ENCODE measurements at regions not wholly inside any gene's neighbourhood (a gene's known extent, or its start where the extent isn't known, plus 50 kb on each side); places are given as distances from the start of the nearest gene placed in this dataset.

DNA sequence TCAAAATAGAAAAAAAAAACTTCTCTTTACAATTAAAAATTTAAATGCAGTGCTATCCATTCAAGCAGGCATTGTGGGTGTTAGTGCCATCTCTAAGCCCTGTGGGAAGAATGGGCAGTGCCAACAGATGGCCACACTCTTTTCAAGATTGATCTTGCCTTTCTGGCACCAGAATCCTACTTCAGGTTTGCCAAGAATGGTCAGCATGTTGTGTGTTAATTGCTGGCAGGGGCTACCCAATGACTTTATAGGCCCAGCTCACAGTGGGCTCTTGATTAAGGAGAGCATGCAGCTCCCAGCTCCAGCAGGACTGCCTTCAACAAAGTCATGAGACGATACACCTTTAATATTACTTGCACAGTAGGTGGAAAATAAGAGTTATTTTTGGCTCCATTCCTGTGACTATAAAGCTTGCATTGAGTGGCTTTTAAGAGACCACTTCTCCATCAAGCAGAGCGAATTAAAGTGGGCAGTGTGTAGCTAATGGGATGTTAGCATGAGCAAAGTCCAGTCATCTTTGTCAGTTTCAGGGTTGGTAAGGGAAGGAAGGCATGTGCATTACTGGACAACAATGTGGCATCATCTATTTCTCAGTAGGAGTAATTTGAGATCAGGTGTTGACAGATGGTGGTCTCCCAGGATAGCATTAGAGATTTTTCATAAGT lies 476.8 kb downstream of the C3orf38 start:
- ATAC-seq (no peak), DNase-seq (no peak)
- no peak overlapping the region for H3K27ac Mint-ChIP-seq
- H3K27me3 Mint-ChIP-seq: no peaks in the 10 kb centered on the region
- no peak overlapping the region for H3K4me3 Mint-ChIP-seq
- H3K4me1 Mint-ChIP-seq: no peaks in the 10 kb centered on the region
- no peaks in the 10 kb centered on the region for H3K9me3 ChIP-seq (ENCODE audit: control insufficient read depth, low read length, poor library complexity, severe bottlenecking)
- H3K36me3 Mint-ChIP-seq (ENCODE audit: low read depth): no peaks in the 10 kb centered on the region

DNA sequence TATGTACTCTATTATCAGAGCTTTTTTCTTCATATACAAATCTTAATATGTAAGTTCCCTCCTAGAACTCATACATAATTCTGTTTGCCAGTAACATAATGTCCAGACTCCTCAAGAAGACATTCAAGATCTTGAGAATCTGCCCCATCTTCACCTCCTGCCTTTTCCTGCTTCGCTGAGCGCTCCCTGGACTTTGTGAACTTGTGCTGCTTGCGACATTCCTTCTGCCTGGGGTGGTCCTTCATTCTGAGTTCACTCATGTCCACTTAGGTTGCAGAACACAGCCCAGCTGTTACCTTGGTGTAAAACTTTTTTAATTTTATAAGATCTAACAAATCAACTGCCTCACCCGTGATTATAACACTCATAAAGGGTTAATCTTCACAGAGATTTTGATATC lies 478.5 kb upstream of the EPHA3 start:
- ATAC-seq (no peak), DNase-seq (no peak)
- Mint-ChIP-seq H3K27ac (no peak overlapping the region), H3K4me1 (no peaks in the 10 kb centered on the region), H3K27me3 (no peaks in the 10 kb centered on the region), H3K4me3 (no peak overlapping the region), H3K36me3 (ENCODE audit: low read depth) (no peaks in the 10 kb centered on the region)
- H3K9me3 ChIP-seq (ENCODE audit: control insufficient read depth, low read length, poor library complexity, severe bottlenecking): no peaks in the 10 kb centered on the region

DNA sequence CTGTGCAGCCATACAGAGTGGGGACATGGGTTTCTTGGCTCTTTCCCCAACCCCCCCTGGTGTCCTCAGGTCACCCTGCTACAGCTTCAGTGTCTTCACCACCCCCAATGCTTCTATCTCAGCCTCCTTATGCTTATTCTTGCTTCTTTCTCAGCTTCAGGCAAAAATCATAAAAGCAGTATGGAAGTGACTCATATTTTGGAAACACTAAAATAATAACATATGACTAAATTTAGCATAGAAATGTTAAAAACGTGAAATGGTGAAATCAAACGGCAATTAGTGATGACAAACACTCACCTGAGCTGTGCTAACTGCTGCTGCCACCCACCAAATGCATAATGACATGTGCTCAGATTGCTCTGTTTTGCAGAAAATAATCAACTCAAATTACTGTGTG lies 475.2 kb upstream of the EPHA3 start:
- DNase-seq (no peak), ATAC-seq (no peak)
- H3K9me3 ChIP-seq (ENCODE audit: control insufficient read depth, low read length, poor library complexity, severe bottlenecking): no peaks in the 10 kb centered on the region
- Mint-ChIP-seq H3K27ac (no peak overlapping the region), H3K4me3 (no peak overlapping the region), H3K4me1 (no peaks in the 10 kb centered on the region), H3K27me3 (no peaks in the 10 kb centered on the region), H3K36me3 (ENCODE audit: low read depth) (no peaks in the 10 kb centered on the region)

DNA sequence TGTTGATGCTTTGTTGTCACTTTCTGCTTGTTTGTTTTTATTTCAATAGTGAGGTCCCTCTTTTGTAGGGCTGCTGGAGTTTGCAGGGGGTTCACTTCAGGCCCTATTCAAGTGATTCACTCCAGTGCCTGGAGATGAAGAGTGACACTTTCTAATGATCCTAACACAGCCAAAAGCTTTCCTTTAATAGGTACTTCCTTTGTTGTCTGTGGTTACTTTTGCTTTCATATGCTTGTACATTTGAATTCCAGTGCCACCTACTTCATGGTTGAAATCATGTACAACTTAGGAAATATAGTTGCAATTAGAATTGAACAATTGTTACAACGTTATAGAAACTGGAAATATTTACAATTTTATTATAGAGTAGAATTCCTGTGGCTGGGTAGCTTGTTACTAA lies 466.8 kb upstream of the EPHA3 start:
- Mint-ChIP-seq H3K36me3 (ENCODE audit: low read depth) (no peaks in the 10 kb centered on the region), H3K27me3 (no peaks in the 10 kb centered on the region), H3K4me1 (no peaks in the 10 kb centered on the region), H3K27ac (no peak overlapping the region), H3K4me3 (no peak overlapping the region)
- DNase-seq: no peak
- no peaks in the 10 kb centered on the region for H3K9me3 ChIP-seq (ENCODE audit: control insufficient read depth, low read length, poor library complexity, severe bottlenecking)
- no peak for ATAC-seq

- H3K9me3 ChIP-seq (ENCODE audit: control insufficient read depth, low read length, poor library complexity, severe bottlenecking): no peaks in the 10 kb centered on the region
- Mint-ChIP-seq H3K4me3 (no peak overlapping the region), H3K36me3 (ENCODE audit: low read depth) (no peaks in the 10 kb centered on the region), H3K4me1 (no peaks in the 10 kb centered on the region), H3K27me3 (no peaks in the 10 kb centered on the region), H3K27ac (no peak overlapping the region)
- ATAC-seq: no peak
- no peak for DNase-seq
Observed at GRCh38 chr3:88641033-88641604, 466.3 kb upstream of the EPHA3 start.

DNA sequence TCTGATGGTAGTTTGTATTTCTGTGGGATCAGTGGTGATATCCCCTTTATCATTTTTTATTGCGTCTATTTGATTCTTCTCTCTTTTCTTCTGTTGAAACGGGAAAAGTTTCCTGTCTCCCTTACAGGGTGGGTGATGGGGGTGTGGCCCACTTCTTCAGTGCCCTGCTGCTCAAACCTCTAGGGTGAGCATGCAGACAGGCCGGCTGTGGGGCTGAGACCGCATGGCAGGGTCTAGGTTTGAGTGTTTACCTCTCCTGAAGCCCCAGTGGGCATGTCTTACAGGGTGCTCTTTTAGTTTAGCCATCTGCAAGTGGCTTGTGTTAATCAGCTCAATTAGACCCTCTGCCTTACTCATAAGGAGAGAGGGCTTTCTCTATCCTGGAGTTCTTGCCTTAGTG lies 450.0 kb upstream of the EPHA3 start:
- Mint-ChIP-seq H3K36me3 (ENCODE audit: low read depth) (no peaks in the 10 kb centered on the region), H3K4me3 (no peak overlapping the region), H3K27ac (no peak overlapping the region), H3K27me3 (no peaks in the 10 kb centered on the region), H3K4me1 (no peaks in the 10 kb centered on the region)
- no peaks in the 10 kb centered on the region for H3K9me3 ChIP-seq (ENCODE audit: control insufficient read depth, low read length, poor library complexity, severe bottlenecking)
- ATAC-seq: no peak
- no peak for DNase-seq

DNA sequence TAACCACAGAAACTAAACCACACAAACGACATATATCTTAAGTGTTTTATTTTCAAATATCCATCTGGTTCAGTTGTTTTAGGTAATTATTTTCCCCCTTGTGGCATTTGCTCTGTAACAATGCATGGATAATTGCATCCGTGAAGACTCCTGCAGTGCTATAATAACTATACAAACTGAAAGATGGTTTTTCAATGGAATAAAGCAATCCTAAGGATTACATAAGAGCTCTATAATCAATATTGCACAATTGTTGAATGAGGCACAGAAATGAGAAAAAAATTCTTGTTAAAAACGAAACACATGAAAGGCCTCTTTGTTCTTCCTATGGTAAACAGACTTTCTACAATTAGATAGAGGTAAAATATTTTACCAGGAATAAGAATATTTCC lies 446.0 kb upstream of the EPHA3 start:
- Mint-ChIP-seq H3K4me1 (no peaks in the 10 kb centered on the region), H3K4me3 (no peak overlapping the region), H3K27ac (no peak overlapping the region), H3K36me3 (ENCODE audit: low read depth) (no peaks in the 10 kb centered on the region), H3K27me3 (no peaks in the 10 kb centered on the region)
- no peak for ATAC-seq
- DNase-seq: no peak
- no peaks in the 10 kb centered on the region for H3K9me3 ChIP-seq (ENCODE audit: control insufficient read depth, low read length, poor library complexity, severe bottlenecking)

GRCh38 chr3:88668180-88668579 lies 439.2 kb upstream of the EPHA3 start:
- no peaks in the 10 kb centered on the region for H3K9me3 ChIP-seq (ENCODE audit: control insufficient read depth, low read length, poor library complexity, severe bottlenecking)
- DNase-seq (no peak), ATAC-seq (no peak)
- Mint-ChIP-seq H3K4me1 (no peaks in the 10 kb centered on the region), H3K27me3 (no peaks in the 10 kb centered on the region), H3K36me3 (ENCODE audit: low read depth) (no peaks in the 10 kb centered on the region), H3K27ac (no peak overlapping the region), H3K4me3 (no peak overlapping the region)

- Mint-ChIP-seq H3K27me3 (no peaks in the 10 kb centered on the region), H3K27ac (no peak overlapping the region), H3K36me3 (ENCODE audit: low read depth) (no peaks in the 10 kb centered on the region), H3K4me1 (no peaks in the 10 kb centered on the region), H3K4me3 (no peak overlapping the region)
- ATAC-seq (no peak), DNase-seq (no peak)
- peaks cover 5% of the 10 kb centered on the region for H3K9me3 ChIP-seq (ENCODE audit: control insufficient read depth, low read length, poor library complexity, severe bottlenecking)
Observed at GRCh38 chr3:88671573-88671972, 435.8 kb upstream of the EPHA3 start.

GRCh38 chr3:88677298-88677697 lies 430.1 kb upstream of the EPHA3 start:
- no peak for ATAC-seq
- H3K27me3 Mint-ChIP-seq: no peaks in the 10 kb centered on the region

GRCh38 chr3:88678747-88679146 lies 428.7 kb upstream of the EPHA3 start:
- Mint-ChIP-seq H3K36me3 (ENCODE audit: low read depth) (no peaks in the 10 kb centered on the region), H3K4me3 (no peak overlapping the region), H3K27me3 (no peaks in the 10 kb centered on the region), H3K4me1 (no peaks in the 10 kb centered on the region), H3K27ac (no peak overlapping the region)
- H3K9me3 ChIP-seq (ENCODE audit: control insufficient read depth, low read length, poor library complexity, severe bottlenecking): peaks cover 8% of the 10 kb centered on the region
- DNase-seq (no peak), ATAC-seq (no peak)

More at GRCh38 chr3:88677298-88677697, 430.1 kb upstream of the EPHA3 start:
- no peak overlapping the region for H3K27ac Mint-ChIP-seq
- H3K9me3 ChIP-seq (ENCODE audit: control insufficient read depth, low read length, poor library complexity, severe bottlenecking): peaks cover 8% of the 10 kb centered on the region
- H3K4me3 Mint-ChIP-seq: no peak overlapping the region
- DNase-seq: no peak
- no peaks in the 10 kb centered on the region for H3K4me1 Mint-ChIP-seq
- no peaks in the 10 kb centered on the region for H3K36me3 Mint-ChIP-seq (ENCODE audit: low read depth)

GRCh38 chr3:88690287-88690686 lies 417.1 kb upstream of the EPHA3 start:
- Mint-ChIP-seq H3K27me3 (no peaks in the 10 kb centered on the region), H3K27ac (no peak overlapping the region), H3K4me3 (no peak overlapping the region), H3K4me1 (no peaks in the 10 kb centered on the region), H3K36me3 (ENCODE audit: low read depth) (no peaks in the 10 kb centered on the region)
- no peak for DNase-seq
- no peaks in the 10 kb centered on the region for H3K9me3 ChIP-seq (ENCODE audit: control insufficient read depth, low read length, poor library complexity, severe bottlenecking)
- ATAC-seq: no peak

- DNase-seq: no peak
Observed at GRCh38 chr3:88691081-88691480, 416.3 kb upstream of the EPHA3 start.

DNA sequence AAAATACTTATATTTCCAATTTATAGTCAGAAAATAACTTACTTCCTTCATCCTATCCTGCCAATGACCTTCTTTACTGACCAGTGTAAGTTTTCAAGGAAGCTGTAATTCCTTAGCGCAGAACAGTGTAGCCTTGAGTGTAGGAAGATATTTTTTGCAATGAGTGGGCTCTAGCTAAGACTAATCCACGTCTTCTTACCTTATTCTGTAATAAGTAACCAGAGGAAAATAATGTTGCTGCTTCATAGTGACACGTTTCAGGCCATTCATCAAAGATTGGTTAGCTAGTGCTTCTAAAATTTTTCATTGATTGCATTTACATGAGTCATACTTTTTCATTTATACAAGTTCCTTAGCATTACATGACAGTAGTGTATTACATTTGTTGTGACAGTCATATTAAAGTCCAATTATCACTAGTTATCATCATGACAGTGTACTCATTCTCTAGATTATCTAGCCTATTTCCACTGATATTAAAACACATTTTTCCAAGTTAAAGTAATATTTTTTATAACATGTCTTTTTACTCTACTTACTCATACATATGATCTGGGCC lies 403.8 kb upstream of the EPHA3 start:
- Mint-ChIP-seq H3K36me3 (ENCODE audit: low read depth) (no peaks in the 10 kb centered on the region), H3K4me1 (no peaks in the 10 kb centered on the region), H3K27ac (no peak overlapping the region), H3K4me3 (no peak overlapping the region), H3K27me3 (no peaks in the 10 kb centered on the region)
- ATAC-seq: no peak
- no peaks in the 10 kb centered on the region for H3K9me3 ChIP-seq (ENCODE audit: control insufficient read depth, low read length, poor library complexity, severe bottlenecking)
- no peak for DNase-seq

More at GRCh38 chr3:88691081-88691480, 416.3 kb upstream of the EPHA3 start:
- no peak overlapping the region for H3K4me3 Mint-ChIP-seq
- H3K36me3 Mint-ChIP-seq (ENCODE audit: low read depth): no peaks in the 10 kb centered on the region
- H3K9me3 ChIP-seq (ENCODE audit: control insufficient read depth, low read length, poor library complexity, severe bottlenecking): no peaks in the 10 kb centered on the region
- H3K4me1 Mint-ChIP-seq: no peaks in the 10 kb centered on the region
- no peak for ATAC-seq
- H3K27ac Mint-ChIP-seq: no peak overlapping the region
- no peaks in the 10 kb centered on the region for H3K27me3 Mint-ChIP-seq
